Loucy (cell line): ENCODE measurements at regions not wholly inside any gene's neighbourhood (a gene's known extent, or its start where the extent isn't known, plus 50 kb on each side); places are given as distances from the start of the nearest gene placed in this dataset.

Experiments used
- H2AFZ ChIP-seq: fragments of 200-600 bp; sonication (generic); 2 replicates; pipeline ENCODE4 v1.6.0; 2016; ENCODE audit warnings: antibody characterized with exemption, mild to moderate bottlenecking, low read length, moderate library complexity
- H3F3A ChIP-seq: fragments of 200-600 bp; 2 replicates; pipeline ENCODE4 v1.6.0; 2016; ENCODE audit warnings: antibody characterized with exemption, low read depth, mild to moderate bottlenecking
- H3K27me3 ChIP-seq: fragments of 200-600 bp; sonication (generic); 2 replicates; pipeline ENCODE4 v1.6.1; 2014; ENCODE audit warnings: low read length, mild to moderate bottlenecking; ENCODE audit not compliant: insufficient read depth, poor library complexity, severe bottlenecking
- H3K36me3 ChIP-seq: fragments of 200-600 bp; sonication (generic); 2 replicates; pipeline ENCODE4 v1.6.1; 2016; ENCODE audit warnings: low read length; ENCODE audit not compliant: insufficient read depth
- H3K4me1 ChIP-seq: fragments of 200-600 bp; sonication (generic); 2 replicates; pipeline ENCODE4 v1.5.1; 2014; ENCODE audit warnings: low read length, mild to moderate bottlenecking; ENCODE audit not compliant: insufficient read depth, poor library complexity, severe bottlenecking
- H3K4me2 ChIP-seq: fragments of 200-600 bp; sonication (generic); 2 replicates; pipeline ENCODE4 v1.6.0; 2014; ENCODE audit warnings: antibody characterized with exemption, low read length, low read depth, mild to moderate bottlenecking; ENCODE audit not compliant: poor library complexity, severe bottlenecking
- H3K4me3 ChIP-seq: fragments of 200-600 bp; sonication (generic); 2 replicates; pipeline ENCODE4 v1.5.1; 2014; ENCODE audit warnings: low read length, mild to moderate bottlenecking, mixed read lengths; ENCODE audit not compliant: poor library complexity, severe bottlenecking
- H3K79me2 ChIP-seq: fragments of 200-600 bp; sonication (generic); 2 replicates; pipeline ENCODE4 v1.6.1; 2014; ENCODE audit warnings: low read length; ENCODE audit not compliant: insufficient read depth
- H3K9ac ChIP-seq: fragments of 200-600 bp; sonication (generic); 2 replicates; pipeline ENCODE4 v1.6.0; 2014; ENCODE audit warnings: mild to moderate bottlenecking, low read depth, low read length, moderate library complexity; ENCODE audit not compliant: poor library complexity, severe bottlenecking
- H3K9me2 ChIP-seq: fragments of 200-600 bp; sonication (generic); replicated peaks from 2 replicates; pipeline ENCODE4 v1.6.1; 2016; ENCODE audit warnings: low read depth, low read length, mixed read lengths
- H3K9me3 ChIP-seq: fragments of 200-600 bp; sonication (generic); 2 replicates; pipeline ENCODE4 v1.6.1; 2014; ENCODE audit warnings: mild to moderate bottlenecking, antibody characterized with exemption, low read length, low read depth; ENCODE audit not compliant: insufficient read depth
- H4K20me1 ChIP-seq: fragments of 200-600 bp; sonication (generic); 2 replicates; pipeline ENCODE4 v1.6.0; 2014; ENCODE audit warnings: antibody characterized with exemption, low read length, mild to moderate bottlenecking; ENCODE audit not compliant: insufficient read depth, poor library complexity, severe bottlenecking
- EZH2phosphoT487 ChIP-seq: fragments of 200-600 bp; IDR thresholded peaks from 2 replicates; pipeline ENCODE4 v1.6.1; 2018; ENCODE audit warnings: antibody characterized with exemption, mild to moderate bottlenecking, moderate library complexity, borderline replicate concordance
- TF ChIP-seq, protein P1 (sequence below): fragments of 200-600 bp; sonication (generic); conservative IDR thresholded peaks from 2 replicates; pipeline ENCODE4 v1.5.1; 2014; ENCODE audit warnings: mild to moderate bottlenecking, antibody characterized with exemption, low read length

- TF ChIP-seq, protein P1, sequence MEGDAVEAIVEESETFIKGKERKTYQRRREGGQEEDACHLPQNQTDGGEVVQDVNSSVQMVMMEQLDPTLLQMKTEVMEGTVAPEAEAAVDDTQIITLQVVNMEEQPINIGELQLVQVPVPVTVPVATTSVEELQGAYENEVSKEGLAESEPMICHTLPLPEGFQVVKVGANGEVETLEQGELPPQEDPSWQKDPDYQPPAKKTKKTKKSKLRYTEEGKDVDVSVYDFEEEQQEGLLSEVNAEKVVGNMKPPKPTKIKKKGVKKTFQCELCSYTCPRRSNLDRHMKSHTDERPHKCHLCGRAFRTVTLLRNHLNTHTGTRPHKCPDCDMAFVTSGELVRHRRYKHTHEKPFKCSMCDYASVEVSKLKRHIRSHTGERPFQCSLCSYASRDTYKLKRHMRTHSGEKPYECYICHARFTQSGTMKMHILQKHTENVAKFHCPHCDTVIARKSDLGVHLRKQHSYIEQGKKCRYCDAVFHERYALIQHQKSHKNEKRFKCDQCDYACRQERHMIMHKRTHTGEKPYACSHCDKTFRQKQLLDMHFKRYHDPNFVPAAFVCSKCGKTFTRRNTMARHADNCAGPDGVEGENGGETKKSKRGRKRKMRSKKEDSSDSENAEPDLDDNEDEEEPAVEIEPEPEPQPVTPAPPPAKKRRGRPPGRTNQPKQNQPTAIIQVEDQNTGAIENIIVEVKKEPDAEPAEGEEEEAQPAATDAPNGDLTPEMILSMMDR = no peak
- TF ChIP-seq EZH2phosphoT487 = no peak
- no peaks in the 10 kb centered on the region for H3K9me2 ChIP-seq
- no peaks in the 10 kb centered on the region for H3K9me3 ChIP-seq
- H3K9ac ChIP-seq = no peak overlapping the region
- H3K27me3 ChIP-seq = no peaks in the 10 kb centered on the region
- H3K36me3 ChIP-seq = no peaks in the 10 kb centered on the region
- no peak overlapping the region for H2AFZ ChIP-seq
- H3F3A ChIP-seq = no peaks in the 10 kb centered on the region
- H3K4me1 ChIP-seq = no peaks in the 10 kb centered on the region
- H3K79me2 ChIP-seq = no peaks in the 10 kb centered on the region
- H3K4me2 ChIP-seq = no peak overlapping the region
- no peaks in the 10 kb centered on the region for H4K20me1 ChIP-seq
- H3K4me3 ChIP-seq = no peak overlapping the region
Measured at GRCh38 chr5:77842243-77842642, 66.1 kb upstream of the TBCA start.

GRCh38 chr5:77841616-77842015 lies 65.5 kb upstream of the TBCA start:
- Histone ChIP-seq H2AFZ (no peak overlapping the region), H4K20me1 (no peaks in the 10 kb centered on the region), H3K4me3 (no peak overlapping the region), H3K79me2 (no peaks in the 10 kb centered on the region), H3K4me1 (no peaks in the 10 kb centered on the region), H3K9me2 (no peaks in the 10 kb centered on the region), H3K36me3 (no peaks in the 10 kb centered on the region), H3K4me2 (no peak overlapping the region), H3K9ac (no peak overlapping the region), H3K9me3 (no peaks in the 10 kb centered on the region), H3F3A (no peaks in the 10 kb centered on the region), H3K27me3 (no peaks in the 10 kb centered on the region)
- no peak for TF ChIP-seq EZH2phosphoT487
- TF ChIP-seq, protein P1 = no peak

DNA sequence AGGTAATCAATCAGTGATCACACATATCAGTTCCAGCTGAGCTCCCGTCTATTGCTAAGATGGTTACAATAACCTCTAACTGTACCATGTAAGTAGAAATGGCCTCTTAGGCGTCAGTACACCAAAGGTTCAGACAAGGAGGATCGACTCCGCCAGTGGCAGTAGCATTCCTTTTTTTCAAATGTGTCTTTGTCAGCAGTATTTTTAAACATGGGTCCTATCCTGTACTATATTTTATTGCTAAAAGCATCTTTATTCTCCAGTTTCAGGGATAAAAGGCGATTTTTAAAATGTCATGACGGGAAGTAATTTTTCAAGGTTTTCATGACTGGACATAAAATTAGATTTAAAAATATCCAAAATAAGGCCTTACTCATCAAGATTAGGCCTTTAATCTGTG lies 64.8 kb upstream of the TBCA start:
- Histone ChIP-seq H3K79me2 (no peaks in the 10 kb centered on the region), H4K20me1 (no peaks in the 10 kb centered on the region), H3K27me3 (no peaks in the 10 kb centered on the region), H3K4me3 (no peak overlapping the region), H3K9ac (no peak overlapping the region), H2AFZ (no peak overlapping the region), H3K4me1 (no peaks in the 10 kb centered on the region), H3K9me3 (no peaks in the 10 kb centered on the region), H3K9me2 (no peaks in the 10 kb centered on the region), H3F3A (no peaks in the 10 kb centered on the region), H3K36me3 (no peaks in the 10 kb centered on the region), H3K4me2 (no peak overlapping the region)
- TF ChIP-seq EZH2phosphoT487 = no peak
- TF ChIP-seq, protein P1 = no peak
